ENCODE measurements at regions not wholly inside any gene's neighbourhood (a gene's known extent, or its start where the extent isn't known, plus 50 kb on each side); places are given as distances from the start of the nearest gene placed in this dataset.
A peak's percentile ranks its signal among the peaks of the same experiment; 100 is the strongest.

DNA sequence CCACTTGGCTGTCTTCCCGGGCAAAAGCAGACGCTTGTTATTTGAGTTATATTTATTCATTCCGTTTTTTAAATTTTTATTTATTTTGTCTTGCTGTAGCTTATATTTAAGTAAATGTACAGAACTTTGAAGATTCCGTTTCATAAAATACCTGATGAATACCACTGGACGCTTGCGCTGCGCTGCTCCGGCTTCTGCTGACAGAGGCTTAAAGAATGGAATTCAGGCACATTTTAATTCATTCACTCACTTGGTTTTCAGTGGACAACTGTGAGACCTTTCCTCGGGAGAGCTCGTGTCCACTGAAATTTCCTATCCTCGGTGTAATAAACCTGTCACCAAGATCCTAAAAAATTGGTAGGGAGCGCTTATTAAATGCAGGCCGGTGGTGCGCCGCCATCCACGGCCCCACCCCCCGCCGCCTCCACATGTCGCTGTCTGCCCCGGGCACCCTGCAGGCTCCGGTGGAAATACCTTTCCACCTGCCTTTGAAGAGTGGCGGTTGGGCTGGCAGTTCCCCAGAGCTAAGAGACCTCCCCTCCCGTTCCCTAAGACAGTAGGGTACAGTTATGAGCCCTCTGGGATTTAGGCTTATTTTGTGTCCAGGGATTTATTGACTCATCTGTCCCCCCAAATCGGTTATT is 62.5 kb upstream of the UBE2E1 start:
- TF ChIP-seq, protein P1, sequence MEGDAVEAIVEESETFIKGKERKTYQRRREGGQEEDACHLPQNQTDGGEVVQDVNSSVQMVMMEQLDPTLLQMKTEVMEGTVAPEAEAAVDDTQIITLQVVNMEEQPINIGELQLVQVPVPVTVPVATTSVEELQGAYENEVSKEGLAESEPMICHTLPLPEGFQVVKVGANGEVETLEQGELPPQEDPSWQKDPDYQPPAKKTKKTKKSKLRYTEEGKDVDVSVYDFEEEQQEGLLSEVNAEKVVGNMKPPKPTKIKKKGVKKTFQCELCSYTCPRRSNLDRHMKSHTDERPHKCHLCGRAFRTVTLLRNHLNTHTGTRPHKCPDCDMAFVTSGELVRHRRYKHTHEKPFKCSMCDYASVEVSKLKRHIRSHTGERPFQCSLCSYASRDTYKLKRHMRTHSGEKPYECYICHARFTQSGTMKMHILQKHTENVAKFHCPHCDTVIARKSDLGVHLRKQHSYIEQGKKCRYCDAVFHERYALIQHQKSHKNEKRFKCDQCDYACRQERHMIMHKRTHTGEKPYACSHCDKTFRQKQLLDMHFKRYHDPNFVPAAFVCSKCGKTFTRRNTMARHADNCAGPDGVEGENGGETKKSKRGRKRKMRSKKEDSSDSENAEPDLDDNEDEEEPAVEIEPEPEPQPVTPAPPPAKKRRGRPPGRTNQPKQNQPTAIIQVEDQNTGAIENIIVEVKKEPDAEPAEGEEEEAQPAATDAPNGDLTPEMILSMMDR (IDR thresholded peaks at IDR 0.05): no peak
- no peak for TF ChIP-seq EP300 (IDR thresholded peaks at IDR 0.05)
- H3K4me3 ChIP-seq: no peak overlapping the region
- no peaks in the 10 kb centered on the region for H3K27me3 ChIP-seq
- H3K36me3 ChIP-seq: no peaks in the 10 kb centered on the region
- WGBS, 2 donors (ENCODE audit: low coverage in 1 of 2): 76 to 79% methylated on average over 8 to 9 of the region's 24 CpGs
- ATAC-seq: no peak
- no peaks in the 10 kb centered on the region for H3K9me3 ChIP-seq
- H3K27ac ChIP-seq: no peak overlapping the region
- H3K4me1 ChIP-seq: peaks cover 0 to 26% (median 0%) of the 10 kb centered on the region in 3 donors

DNA sequence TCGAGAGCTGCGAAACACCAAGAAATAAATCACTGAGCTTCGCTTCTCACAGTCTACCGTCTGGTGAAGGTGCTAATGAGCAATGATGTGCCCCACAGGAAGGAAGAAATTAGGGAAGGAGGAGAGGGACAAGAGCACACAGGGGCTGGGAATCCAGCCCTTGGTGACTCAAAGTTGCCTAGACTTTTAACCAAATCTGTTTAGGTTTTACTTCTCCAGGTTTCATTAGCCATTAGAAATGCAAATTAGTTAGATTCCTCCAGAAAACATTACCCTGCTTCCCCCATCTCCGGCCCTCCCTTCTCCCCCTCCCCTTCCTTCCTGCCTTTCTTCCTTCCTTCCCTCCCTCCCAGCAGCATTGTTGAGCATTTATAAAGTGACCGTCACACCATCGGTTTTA is 59.3 kb upstream of the UBE2E1 start:
- Histone ChIP-seq H3K27me3 (no peaks in the 10 kb centered on the region), H3K36me3 (no peaks in the 10 kb centered on the region), H3K4me1 (peaks cover 0 to 8% (median 7%) of the 10 kb centered on the region in 3 donors), H3K9me3 (no peaks in the 10 kb centered on the region), H3K27ac (no peak overlapping the region), H3K4me3 (no peak overlapping the region)
- no peak for ATAC-seq
- 69 to 83% methylated on average over 4 to 7 of the region's 7 CpGs for WGBS, 2 donors (ENCODE audit: low coverage in 1 of 2)
- TF ChIP-seq, protein P1 (IDR thresholded peaks at IDR 0.05): no peak
- TF ChIP-seq POLR2A (IDR thresholded peaks at IDR 0.05) (no peak), EP300 (IDR thresholded peaks at IDR 0.05) (no peak), POLR2AphosphoS5 (IDR thresholded peaks at IDR 0.05) (no peak)

DNA sequence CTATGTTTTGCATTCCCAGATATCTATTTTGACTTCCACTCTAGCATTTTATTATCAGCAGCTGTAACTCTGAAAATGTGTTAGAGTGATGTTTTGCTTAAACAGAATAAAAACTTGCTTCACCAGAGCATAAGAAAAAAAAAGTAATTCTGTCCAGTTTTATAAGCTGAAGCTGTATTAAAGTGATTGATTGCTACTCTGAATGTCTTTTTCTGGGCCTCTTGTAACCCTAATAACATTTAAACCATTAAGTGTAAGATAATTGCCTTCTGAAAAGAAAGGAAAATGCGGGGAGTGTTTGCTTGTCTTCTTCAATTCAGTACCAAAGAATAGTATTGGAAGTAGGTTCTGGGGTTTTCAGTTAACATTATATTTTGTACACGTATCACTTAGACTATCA is 57.9 kb upstream of the UBE2E1 start:
- Histone ChIP-seq H3K4me1 (peaks cover 0 to 17% (median 11%) of the 10 kb centered on the region in 3 donors), H3K36me3 (no peaks in the 10 kb centered on the region), H3K27me3 (no peaks in the 10 kb centered on the region), H3K9me3 (no peaks in the 10 kb centered on the region), H3K27ac (no peak overlapping the region), H3K4me3 (no peak overlapping the region)
- no peak for ATAC-seq
- WGBS, 2 donors (ENCODE audit: low coverage in 1 of 2): 86 to 90% methylated on average over 2 of the region's 2 CpGs
- TF ChIP-seq EP300 (IDR thresholded peaks at IDR 0.05): no peak
- TF ChIP-seq, protein P1 (IDR thresholded peaks at IDR 0.05): no peak
- no peak for TF ChIP-seq POLR2AphosphoS5 (IDR thresholded peaks at IDR 0.05)
- TF ChIP-seq POLR2A (IDR thresholded peaks at IDR 0.05): no peak

DNA sequence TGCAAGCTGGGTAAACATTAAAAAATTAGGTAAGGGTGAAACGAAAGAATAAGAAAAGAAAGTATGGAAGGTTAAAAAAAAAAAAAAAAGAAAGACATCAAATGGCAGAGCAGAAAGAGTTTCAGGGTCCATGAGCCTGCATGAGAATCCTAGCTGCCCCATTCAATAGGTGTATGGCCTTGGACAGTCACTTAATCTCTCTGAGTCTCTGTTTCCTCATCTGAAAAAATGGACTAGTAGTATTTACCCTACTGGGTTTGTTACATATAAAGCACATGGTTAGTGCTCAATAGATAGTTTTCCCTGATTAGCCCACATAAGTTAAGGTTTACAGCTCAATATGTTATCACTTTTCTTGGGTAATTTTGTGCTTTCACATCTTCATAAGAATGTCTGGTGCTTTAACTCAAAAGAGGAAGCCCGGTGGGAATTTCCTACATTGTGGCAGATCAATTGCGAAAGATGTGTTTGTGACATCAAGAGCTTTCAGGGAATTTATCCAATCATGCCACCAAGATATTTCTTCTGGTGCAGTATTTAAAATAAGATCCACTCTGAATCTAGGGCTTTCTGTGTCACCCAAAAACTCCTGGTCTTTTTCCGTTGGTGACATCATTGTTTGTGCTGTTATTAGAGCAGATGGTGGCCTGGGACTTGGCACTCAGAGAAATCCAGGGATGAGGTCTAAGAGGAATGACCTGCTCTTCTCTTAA is 57.2 kb upstream of the UBE2E1 start:
- ATAC-seq: peak; percentile 19
- H3K27ac ChIP-seq: no peak overlapping the region
- H3K4me3 ChIP-seq: no peak overlapping the region
- no peaks in the 10 kb centered on the region for H3K27me3 ChIP-seq
- H3K36me3 ChIP-seq: no peaks in the 10 kb centered on the region
- WGBS, 2 donors (ENCODE audit: low coverage in 1 of 2): 64 to 79% methylated on average over 2 to 4 of the region's 4 CpGs
- H3K9me3 ChIP-seq: no peaks in the 10 kb centered on the region
- TF ChIP-seq, protein P1 (IDR thresholded peaks at IDR 0.05): no peak
- no peak for TF ChIP-seq POLR2AphosphoS5 (IDR thresholded peaks at IDR 0.05)
- TF ChIP-seq POLR2A (IDR thresholded peaks at IDR 0.05): no peak
- no peak for TF ChIP-seq EP300 (IDR thresholded peaks at IDR 0.05)
- H3K4me1 ChIP-seq: peaks cover 0 to 17% (median 11%) of the 10 kb centered on the region in 3 donors

DNA sequence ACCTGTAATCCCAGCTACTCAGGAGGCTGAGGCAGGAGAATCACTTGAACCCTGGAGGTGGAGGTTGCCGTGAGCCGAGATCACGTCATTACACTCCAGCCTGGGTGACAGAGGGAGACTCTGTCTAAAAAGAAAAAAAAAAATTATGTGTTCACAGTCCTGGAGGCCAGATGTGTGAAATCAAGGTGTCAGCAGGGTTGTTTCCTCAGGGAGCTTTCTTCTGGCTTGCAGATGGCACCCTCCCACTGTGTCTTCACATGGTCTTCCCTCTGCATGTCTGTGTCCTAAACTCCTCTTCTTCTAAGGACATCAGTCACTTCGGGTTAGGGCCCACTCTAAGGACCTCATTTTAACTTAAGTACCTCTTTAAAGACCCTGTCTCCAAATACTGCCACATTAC is 56.1 kb upstream of the UBE2E1 start:
- Histone ChIP-seq H3K36me3 (no peaks in the 10 kb centered on the region), H3K27ac (no peak overlapping the region), H3K9me3 (no peaks in the 10 kb centered on the region), H3K4me1 (peaks cover 0 to 17% (median 11%) of the 10 kb centered on the region in 3 donors), H3K4me3 (no peak overlapping the region), H3K27me3 (no peaks in the 10 kb centered on the region)
- no peak for ATAC-seq
- WGBS, 2 donors (ENCODE audit: low coverage in 1 of 2): 80 to 100% methylated on average over 1 to 4 of the region's 4 CpGs
- no peak for TF ChIP-seq POLR2A (IDR thresholded peaks at IDR 0.05)
- no peak for TF ChIP-seq POLR2AphosphoS5 (IDR thresholded peaks at IDR 0.05)
- TF ChIP-seq EP300 (IDR thresholded peaks at IDR 0.05): no peak
- TF ChIP-seq, protein P1 (IDR thresholded peaks at IDR 0.05): no peak
